ENCODE measurements at regions not wholly inside any gene's neighbourhood (a gene's known extent, or its start where the extent isn't known, plus 50 kb on each side); places are given as distances from the start of the nearest gene placed in this dataset.
"Not testable (repeated sequence)": the region's sequence is repeated elsewhere in the genome, so short reads cannot be mapped to it uniquely, and the experiment has no call there.

DNA sequence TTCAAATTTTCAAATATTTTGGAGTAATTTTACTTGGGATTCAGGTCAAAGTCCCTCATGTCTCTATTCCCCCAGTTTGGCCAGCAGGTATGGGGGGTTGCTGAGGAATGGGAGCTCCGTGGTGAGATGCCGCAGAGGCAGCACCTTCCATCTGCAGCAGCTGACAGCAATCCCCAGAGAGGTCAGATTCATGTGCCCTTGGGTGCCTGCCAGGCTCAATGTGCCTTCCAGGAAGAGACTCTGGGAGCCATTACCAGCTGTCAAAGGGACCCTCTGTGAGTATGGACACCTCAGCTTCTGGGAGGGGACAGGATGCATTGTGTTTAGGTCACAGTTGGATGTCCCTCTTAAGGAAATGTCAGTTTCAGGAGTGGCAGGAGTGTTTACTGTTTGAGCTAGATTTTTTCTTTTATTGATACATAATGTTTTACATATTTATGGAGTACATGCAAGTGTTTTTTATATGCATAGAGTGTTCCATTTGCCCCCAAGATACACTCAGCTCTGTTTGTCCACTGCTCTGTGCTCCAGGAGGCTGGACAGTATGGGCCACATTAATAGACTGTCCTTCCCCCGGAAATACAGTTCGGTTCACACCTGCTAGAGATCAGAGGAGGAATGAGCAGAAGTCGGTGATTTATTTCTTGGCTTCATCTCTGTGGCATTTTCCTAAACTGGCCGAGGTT, 75.3 kb upstream of the GRB10 start:
- ATAC-seq (replicated peaks) (no peak), DNase-seq (no peak)
- no peaks in the 10 kb centered on the region for H3K4me1 Mint-ChIP-seq (ENCODE audit: low read depth in 2 of 2)
- no peak overlapping the region for H3K27ac Mint-ChIP-seq
- peaks cover 0 to under 1% of the 10 kb centered on the region in 2 donors for H3K9me3 Mint-ChIP-seq
- H3K4me3 Mint-ChIP-seq, result no peak overlapping the region
- H3K27me3 Mint-ChIP-seq, result peaks cover 6 to 35% of the 10 kb centered on the region in 2 donors
- H3K36me3 Mint-ChIP-seq (ENCODE audit: insufficient read depth), result no peaks in the 10 kb centered on the region

DNA sequence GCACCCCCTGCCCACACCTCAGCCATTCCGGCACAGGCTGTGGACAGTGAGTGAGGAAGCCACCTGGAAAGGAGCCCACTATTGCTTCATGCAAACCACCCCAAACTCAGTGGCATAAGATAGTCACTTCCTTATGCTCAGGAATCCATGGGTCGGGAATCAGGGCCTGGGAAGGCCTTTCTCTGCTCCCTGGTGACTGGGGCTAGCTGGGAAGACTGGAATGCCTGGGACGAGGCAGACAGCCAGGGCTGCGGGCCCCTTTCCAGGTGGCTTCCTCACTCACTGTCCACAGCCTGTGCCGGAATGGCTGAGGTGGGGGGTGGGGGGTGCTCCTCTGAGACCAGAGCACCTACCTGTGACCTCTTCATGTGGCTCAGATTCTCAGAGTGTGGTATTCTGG, 74.1 kb upstream of the GRB10 start:
- no peaks in the 10 kb centered on the region for H3K4me1 Mint-ChIP-seq (ENCODE audit: low read depth in 2 of 2)
- no peak for ATAC-seq (replicated peaks)

DNA sequence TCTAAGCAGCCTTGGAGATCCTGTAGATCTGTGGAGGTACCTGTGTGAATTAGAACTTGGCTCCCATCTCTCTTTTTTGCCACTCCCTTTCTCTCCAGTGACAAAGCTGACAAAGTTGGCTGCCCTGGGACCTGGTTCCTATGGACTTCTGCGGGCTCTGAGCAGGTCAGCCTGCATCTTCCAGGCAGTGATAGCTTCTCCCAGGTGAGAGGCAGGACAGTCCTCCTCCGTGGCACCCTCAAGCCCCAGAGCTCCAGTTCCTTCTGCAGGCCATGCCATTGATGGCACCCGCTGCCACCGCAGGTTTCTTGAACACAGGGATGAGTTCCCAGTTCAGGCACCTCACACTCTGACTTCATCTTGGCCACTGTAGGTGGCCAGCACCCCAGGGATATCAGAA, 73.5 kb upstream of the GRB10 start:
- no peak overlapping the region for H3K27ac Mint-ChIP-seq
- ATAC-seq (replicated peaks), result no peak
- DNase-seq, result no peak
- H3K9me3 Mint-ChIP-seq, result no peaks in the 10 kb centered on the region
- no peaks in the 10 kb centered on the region for H3K36me3 Mint-ChIP-seq (ENCODE audit: insufficient read depth)
- peaks cover 6 to 34% of the 10 kb centered on the region in 2 donors for H3K27me3 Mint-ChIP-seq
- H3K4me1 Mint-ChIP-seq (ENCODE audit: low read depth in 2 of 2), result no peaks in the 10 kb centered on the region
- no peak overlapping the region for H3K4me3 Mint-ChIP-seq

More for the DNA sequence above, 74.1 kb upstream of the GRB10 start:
- no peak overlapping the region for H3K4me3 Mint-ChIP-seq
- DNase-seq, result no peak
- H3K36me3 Mint-ChIP-seq (ENCODE audit: insufficient read depth), result no peaks in the 10 kb centered on the region
- H3K27me3 Mint-ChIP-seq, result peaks cover 6 to 35% of the 10 kb centered on the region in 2 donors
- H3K9me3 Mint-ChIP-seq, result no peaks in the 10 kb centered on the region
- no peak overlapping the region for H3K27ac Mint-ChIP-seq

DNA sequence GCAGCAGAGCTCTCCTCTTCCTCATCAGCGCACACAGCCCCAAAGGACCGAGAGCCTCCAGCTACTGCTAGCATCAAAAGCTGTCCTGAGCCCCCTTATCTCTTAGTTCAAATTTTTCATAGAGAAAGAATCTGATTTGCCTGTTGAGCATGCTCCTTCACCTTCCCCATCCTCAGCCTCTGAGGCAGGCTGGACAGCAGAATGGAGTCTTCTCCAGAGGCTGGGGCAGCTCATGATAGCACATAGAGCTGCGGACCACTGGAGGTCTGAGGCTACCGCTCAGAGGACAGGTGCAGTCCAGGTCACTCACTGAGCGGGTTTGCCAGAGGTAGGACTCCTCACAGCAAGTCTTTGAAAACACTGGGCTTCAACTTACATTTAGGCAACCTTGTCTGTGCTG, 72.8 kb upstream of the GRB10 start:
- Mint-ChIP-seq H3K36me3 (ENCODE audit: insufficient read depth) (no peaks in the 10 kb centered on the region), H3K27ac (no peak overlapping the region), H3K4me1 (ENCODE audit: low read depth in 2 of 2) (no peaks in the 10 kb centered on the region), H3K9me3 (no peaks in the 10 kb centered on the region), H3K4me3 (no peak overlapping the region), H3K27me3 (peaks cover 6 to 27% of the 10 kb centered on the region in 2 donors)
- no peak for ATAC-seq (replicated peaks)
- no peak for DNase-seq

DNA sequence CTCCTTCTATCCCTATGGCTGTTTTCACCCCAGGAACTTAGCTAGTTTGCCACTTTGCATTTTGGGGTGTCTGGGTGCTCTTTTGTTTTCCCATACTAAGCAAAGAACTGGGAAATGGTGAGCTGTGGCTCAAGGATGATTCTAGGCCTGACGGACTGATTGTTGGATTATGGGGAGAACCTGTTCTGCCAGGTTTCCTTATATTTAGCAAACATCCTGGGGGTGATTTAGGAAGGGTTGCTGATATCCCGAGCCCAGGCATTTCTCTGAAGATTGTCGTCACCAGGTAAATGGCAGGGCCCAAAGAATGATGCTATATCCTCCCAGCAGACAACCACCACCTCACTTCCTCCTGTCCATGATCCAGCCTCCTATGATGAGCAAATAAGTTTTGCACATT, 72.1 kb upstream of the GRB10 start:
- Mint-ChIP-seq H3K4me3 (no peak overlapping the region), H3K27ac (no peak overlapping the region), H3K9me3 (no peaks in the 10 kb centered on the region), H3K36me3 (ENCODE audit: insufficient read depth) (no peaks in the 10 kb centered on the region), H3K4me1 (ENCODE audit: low read depth in 2 of 2) (no peaks in the 10 kb centered on the region), H3K27me3 (peaks cover 13 to 27% of the 10 kb centered on the region in 2 donors)
- no peak for DNase-seq
- no peak for ATAC-seq (replicated peaks)

DNA sequence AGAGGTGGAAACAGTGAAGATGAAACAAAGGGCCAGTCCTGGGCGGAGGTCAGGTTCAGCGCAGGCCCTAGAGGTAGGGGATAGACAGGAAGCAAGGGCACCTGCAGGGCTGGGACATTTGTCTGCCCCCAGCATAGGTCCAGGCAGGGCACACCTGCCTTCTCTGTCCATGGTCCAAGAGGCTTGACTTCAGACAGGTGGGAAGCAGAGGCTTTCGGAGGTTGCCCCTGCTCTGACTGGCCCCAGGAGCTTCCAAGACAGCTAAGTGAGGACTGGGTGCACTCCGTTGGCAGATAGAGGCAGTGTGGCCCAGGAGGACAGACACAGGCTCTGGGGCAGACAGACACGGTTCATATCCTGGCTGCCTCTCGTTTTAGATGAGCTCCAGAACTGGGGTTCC, 71.6 kb upstream of the GRB10 start:
- Mint-ChIP-seq H3K4me1 (ENCODE audit: low read depth in 2 of 2) (no peaks in the 10 kb centered on the region), H3K4me3 (no peak overlapping the region), H3K27me3 (peaks cover 18 to 30% of the 10 kb centered on the region in 2 donors), H3K27ac (no peak overlapping the region), H3K9me3 (no peaks in the 10 kb centered on the region), H3K36me3 (ENCODE audit: insufficient read depth) (no peaks in the 10 kb centered on the region)
- ATAC-seq (replicated peaks) (no peak), DNase-seq (no peak)

DNA sequence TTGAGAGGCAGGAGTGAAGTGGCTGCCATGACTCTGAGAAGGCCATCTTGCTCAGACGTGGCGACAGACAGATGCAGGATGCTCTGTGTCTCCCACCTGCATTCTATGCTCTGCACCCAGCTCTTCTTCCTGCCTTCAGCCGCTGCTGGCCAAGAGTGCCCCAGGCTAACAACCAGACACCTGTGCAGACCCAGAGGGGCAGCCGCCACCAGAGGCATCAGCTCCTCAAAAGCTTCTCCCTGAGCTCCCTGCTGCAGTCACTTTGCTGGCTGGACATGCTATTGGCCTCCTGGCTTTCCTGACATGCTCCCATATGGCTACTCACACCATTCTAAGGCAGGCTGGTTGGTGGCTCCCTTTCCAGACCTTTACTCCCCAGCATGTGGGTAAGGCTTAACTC, 70.6 kb upstream of the GRB10 start:
- Mint-ChIP-seq H3K4me3 (no peak overlapping the region), H3K27ac (no peak overlapping the region), H3K9me3 (no peaks in the 10 kb centered on the region), H3K36me3 (ENCODE audit: insufficient read depth) (no peaks in the 10 kb centered on the region), H3K27me3 (peaks cover 15 to 24% of the 10 kb centered on the region in 2 donors), H3K4me1 (ENCODE audit: low read depth in 2 of 2) (no peaks in the 10 kb centered on the region)
- no peak for ATAC-seq (replicated peaks)
- DNase-seq, result no peak

DNA sequence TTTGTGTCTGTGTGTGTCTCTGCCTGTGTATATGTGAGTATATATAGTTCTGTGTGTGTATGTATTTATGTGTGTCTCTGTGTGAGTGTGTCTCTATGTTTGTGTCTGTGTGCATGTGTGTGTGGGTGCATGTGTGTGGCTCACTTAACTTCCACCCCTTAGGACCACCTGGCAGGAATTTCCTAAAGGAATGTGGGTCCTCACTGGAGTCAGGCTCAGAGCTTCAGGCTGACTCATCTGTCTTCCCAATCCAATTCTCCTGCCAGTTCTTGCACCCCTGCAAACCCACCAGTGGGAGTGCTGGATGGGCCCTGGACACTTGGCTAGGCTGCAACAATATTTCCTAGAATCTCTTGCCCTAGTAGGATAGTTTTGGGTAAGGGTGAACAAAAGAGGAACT, 70.2 kb upstream of the GRB10 start:
- Mint-ChIP-seq H3K9me3 (no peaks in the 10 kb centered on the region), H3K4me1 (ENCODE audit: low read depth in 2 of 2) (no peaks in the 10 kb centered on the region), H3K4me3 (no peak overlapping the region), H3K36me3 (ENCODE audit: insufficient read depth) (no peaks in the 10 kb centered on the region), H3K27ac (no peak overlapping the region), H3K27me3 (peaks cover 13 to 20% of the 10 kb centered on the region in 2 donors)
- DNase-seq, result no peak
- ATAC-seq (replicated peaks), result no peak

DNA sequence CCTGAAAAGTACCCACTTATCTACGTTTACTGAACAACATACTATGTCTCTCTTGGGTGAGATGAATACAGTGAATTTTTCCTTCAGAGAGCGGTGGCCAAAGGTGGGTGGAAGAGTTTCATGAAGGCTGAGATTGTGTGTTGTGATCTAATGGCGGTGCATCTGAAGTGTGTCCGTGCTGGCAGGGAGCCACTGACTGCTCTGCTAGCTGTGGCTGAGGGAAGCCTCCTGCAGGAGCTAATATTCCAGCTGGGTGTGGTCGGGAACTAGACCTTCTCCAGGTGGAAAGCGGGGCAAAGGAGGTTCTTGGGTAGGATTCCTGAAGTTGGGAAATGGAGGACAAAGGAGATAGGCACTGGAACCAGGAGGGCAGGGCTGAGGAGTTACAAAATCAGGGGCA, 69.2 kb upstream of the GRB10 start:
- no peaks in the 10 kb centered on the region for H3K4me1 Mint-ChIP-seq (ENCODE audit: low read depth in 2 of 2)
- no peak overlapping the region for H3K27ac Mint-ChIP-seq
- DNase-seq (no peak), ATAC-seq (replicated peaks) (no peak)
- H3K27me3 Mint-ChIP-seq, result peaks cover 13 to 14% of the 10 kb centered on the region in 2 donors
- no peaks in the 10 kb centered on the region for H3K36me3 Mint-ChIP-seq (ENCODE audit: insufficient read depth)
- H3K4me3 Mint-ChIP-seq, result no peak overlapping the region
- H3K9me3 Mint-ChIP-seq, result no peaks in the 10 kb centered on the region

DNA sequence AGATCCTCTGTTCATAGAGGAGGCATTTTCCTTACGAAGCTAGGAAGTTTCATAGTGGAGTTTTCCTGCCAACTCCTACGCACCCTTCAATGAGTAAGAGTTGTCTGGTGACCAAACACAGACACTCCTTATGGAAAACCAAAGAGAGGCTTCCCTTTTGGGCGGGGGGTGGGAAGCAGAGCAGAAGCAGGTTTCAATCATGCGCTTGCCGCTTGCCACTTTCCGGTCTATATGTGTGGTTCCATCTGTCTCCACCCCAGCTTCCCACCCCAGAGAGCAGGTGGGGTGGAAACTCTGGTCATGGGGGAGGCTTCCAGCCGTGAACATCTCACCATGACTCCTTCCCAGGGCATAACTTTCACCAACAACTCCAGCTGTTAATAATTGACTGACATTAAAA, 68.8 kb upstream of the GRB10 start:
- Mint-ChIP-seq H3K36me3 (ENCODE audit: insufficient read depth) (no peaks in the 10 kb centered on the region), H3K27me3 (peaks cover 13 to 14% of the 10 kb centered on the region in 2 donors), H3K4me1 (ENCODE audit: low read depth in 2 of 2) (no peaks in the 10 kb centered on the region), H3K9me3 (no peaks in the 10 kb centered on the region), H3K4me3 (no peak overlapping the region), H3K27ac (no peak overlapping the region)
- DNase-seq (no peak), ATAC-seq (replicated peaks) (no peak)

DNA sequence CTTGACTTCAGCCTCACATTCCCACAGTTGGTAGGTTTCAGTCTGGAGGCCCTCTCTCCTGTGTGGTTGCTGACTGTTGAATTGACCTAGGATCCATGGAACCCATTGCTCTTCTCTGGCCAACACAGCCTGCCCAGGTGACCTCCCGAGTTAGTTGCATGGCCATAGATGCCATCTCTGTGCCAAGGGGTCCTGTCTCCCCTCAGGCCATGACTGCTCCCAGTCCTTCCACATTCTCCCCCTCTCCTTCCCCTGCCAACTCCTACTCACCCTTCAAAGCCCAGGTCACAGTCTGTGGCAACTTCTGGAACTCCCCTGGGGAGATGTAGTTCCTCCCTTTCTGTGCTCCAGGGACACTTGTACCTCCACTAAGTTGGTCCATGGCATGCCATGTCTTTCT, 67.3 kb upstream of the GRB10 start:
- Mint-ChIP-seq H3K27me3 (peaks cover 13 to 14% of the 10 kb centered on the region in 2 donors), H3K9me3 (no peaks in the 10 kb centered on the region), H3K4me3 (no peak overlapping the region), H3K27ac (no peak overlapping the region), H3K36me3 (ENCODE audit: insufficient read depth) (no peaks in the 10 kb centered on the region), H3K4me1 (ENCODE audit: low read depth in 2 of 2) (no peaks in the 10 kb centered on the region)
- ATAC-seq (replicated peaks), result no peak
- DNase-seq, result no peak

DNA sequence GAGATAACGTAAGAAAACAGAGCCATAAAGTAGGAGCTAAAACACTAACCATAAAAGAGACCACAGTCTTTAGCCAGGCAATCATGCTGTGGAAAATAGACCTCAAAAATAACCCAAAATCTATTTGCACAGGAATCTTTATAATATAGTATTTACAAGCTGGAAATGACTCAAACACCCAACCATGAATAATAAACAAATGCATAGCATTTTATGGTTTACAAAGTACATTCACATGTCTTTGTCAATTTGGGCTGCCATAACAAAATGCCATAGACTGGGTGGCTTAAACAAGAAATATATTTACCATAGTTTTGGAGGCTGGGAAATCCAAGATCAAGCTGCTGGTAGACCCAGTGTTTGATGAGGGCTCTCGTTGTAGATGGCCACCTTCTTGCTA, 65.5 kb upstream of the GRB10 start:
- Mint-ChIP-seq H3K4me3 (no peak overlapping the region), H3K36me3 (ENCODE audit: insufficient read depth) (no peaks in the 10 kb centered on the region), H3K9me3 (no peaks in the 10 kb centered on the region), H3K27ac (no peak overlapping the region), H3K27me3 (peaks cover 18 to 23% of the 10 kb centered on the region in 2 donors), H3K4me1 (ENCODE audit: low read depth in 2 of 2) (no peaks in the 10 kb centered on the region)
- DNase-seq, result no peak
- no peak for ATAC-seq (replicated peaks)

DNA sequence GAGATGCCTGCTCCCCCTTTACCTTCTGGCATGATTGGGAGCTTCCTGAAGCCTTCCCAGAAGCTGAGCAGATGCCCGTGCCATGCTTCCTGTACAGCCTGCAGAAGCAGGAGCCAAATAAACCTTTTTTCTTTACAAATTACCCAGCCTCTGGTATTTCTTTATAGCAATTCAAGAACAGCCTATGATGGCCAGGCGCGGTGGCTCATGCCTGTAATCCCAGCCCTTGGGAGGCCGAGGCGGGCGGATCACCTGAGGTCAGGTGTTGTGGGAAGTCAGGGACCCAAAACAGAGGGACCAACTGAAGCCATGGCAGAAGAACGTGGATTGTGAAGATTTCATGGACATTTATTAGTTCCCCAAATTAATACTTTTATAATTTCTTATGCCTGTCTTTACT, 62.2 kb upstream of the GRB10 start:
- not testable (repeated sequence) for ATAC-seq (replicated peaks); DNase-seq; H3K27ac Mint-ChIP-seq; H3K9me3 Mint-ChIP-seq; H3K4me1 Mint-ChIP-seq (ENCODE audit: low read depth in 2 of 2); H3K4me3 Mint-ChIP-seq; H3K36me3 Mint-ChIP-seq (ENCODE audit: insufficient read depth)
- peaks cover 29 to 49% of the 10 kb centered on the region in 2 donors for H3K27me3 Mint-ChIP-seq

DNA sequence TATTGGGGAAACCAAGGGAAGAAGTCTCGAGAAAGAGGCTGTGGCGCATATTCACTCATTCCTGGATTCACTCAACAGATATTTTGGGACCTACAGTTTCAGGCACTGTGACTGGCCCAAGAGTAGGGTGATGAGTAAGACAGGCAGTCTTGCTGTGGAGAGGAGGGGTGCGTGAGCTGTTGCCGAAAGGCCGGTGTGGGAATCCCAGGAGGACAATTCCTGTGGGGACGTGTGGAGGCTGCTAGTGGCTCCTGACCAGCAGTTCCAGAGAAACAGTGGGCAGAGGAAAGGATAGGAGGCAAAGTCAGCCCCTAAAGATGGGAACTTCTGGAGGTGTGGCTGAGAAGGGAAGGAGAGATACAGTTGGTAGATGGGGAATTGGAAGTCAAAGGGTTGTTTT, 59.3 kb upstream of the GRB10 start:
- DNase-seq, result no peak
- Mint-ChIP-seq H3K4me3 (no peak overlapping the region), H3K9me3 (no peaks in the 10 kb centered on the region), H3K36me3 (ENCODE audit: insufficient read depth) (no peaks in the 10 kb centered on the region), H3K4me1 (ENCODE audit: low read depth in 2 of 2) (no peaks in the 10 kb centered on the region), H3K27me3 (peaks cover 25 to 63% of the 10 kb centered on the region in 2 donors), H3K27ac (no peak overlapping the region)
- no peak for ATAC-seq (replicated peaks)

Data from effector memory CD8-positive, alpha-beta T cell (primary cell).